ENCODE measurements at regions not wholly inside any gene's neighbourhood (a gene's known extent, or its start where the extent isn't known, plus 50 kb on each side); places are given as distances from the start of the nearest gene placed in this dataset.

- no peak for DNase-seq
Measured at GRCh38 chr2:8575834-8576423, 105.9 kb upstream of the ID2 start.

- no peak for DNase-seq
Measured at GRCh38 chr2:8576525-8577167, 105.2 kb upstream of the ID2 start.

GRCh38 chr2:8577573-8577972, 104.3 kb upstream of the ID2 start:
- peak; percentile 23 for DNase-seq

GRCh38 chr2:8578335-8579244, 103.3 kb upstream of the ID2 start:
- DNase-seq: no peak

DNA sequence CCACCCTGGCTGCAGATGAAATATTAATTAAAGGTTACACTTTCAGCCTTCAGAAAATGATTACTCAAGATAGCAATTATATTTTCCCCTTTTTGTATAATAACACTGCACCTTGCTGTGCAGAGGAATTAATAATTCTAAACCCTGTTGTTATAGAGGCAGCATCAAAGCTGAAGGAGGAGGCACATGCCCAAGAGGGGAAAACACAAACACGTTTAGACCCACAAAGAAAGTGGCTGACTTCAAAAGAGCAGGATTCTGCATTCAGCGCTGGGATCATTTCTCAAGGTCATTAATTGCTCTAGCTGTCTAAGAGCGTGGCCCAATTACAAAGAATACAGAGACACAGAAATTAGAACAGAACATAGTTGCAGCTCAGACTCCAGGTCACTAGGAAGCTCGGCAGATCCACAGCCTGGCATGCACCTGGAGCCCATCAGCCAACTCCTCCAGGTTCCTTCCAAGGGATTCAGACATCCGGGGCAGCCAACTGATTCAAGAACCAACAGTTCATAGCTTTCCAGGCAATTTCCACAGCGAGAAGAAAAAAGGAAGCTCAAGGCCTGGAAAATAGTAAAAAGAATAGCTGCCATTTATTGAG, 102.3 kb upstream of the ID2 start:
- DNase-seq: no peak

DNA sequence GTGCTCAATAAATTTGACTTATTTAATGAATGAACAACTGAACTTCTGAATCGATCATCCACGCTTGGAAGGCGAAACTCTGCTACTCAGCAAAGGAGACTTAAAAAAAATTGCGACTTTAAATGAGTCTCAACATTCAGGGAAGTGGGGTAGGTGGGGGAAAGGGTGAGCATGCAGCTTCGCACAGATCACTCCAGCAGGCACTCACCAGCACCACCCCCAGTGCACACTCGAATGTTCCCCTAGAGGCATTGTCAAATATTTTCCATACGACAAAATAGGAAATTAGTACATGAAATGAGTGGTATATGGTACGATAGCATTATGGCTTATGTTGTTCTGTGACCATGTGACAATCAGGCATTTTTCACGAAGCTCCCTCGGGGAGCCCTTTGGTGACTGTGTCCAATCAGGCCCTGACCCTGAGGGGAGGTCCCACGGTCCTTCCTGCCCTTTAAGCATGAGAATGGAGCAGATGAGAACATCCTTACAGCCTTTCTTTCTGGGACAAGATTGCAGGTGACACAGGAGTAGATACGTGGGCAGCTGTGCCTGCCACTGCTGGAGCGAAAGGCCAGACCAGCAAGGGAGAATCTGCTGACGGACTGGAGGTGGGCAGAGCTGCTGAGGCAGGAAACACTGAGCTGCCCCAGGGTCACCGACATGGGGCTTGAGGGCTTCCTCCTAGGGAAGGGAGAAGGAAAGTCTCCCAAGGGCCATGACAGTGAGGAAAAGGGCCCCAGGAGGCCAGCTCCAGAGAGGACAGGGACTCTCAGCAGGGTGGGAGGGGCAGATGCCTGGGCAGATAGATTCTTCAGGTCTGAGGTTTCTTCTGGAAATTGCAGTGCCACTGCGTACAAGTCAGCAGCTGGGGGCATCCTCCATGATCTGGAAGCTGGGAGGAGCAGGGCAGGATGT, 101.3 kb upstream of the ID2 start:
- DNase-seq: no peak

DNA sequence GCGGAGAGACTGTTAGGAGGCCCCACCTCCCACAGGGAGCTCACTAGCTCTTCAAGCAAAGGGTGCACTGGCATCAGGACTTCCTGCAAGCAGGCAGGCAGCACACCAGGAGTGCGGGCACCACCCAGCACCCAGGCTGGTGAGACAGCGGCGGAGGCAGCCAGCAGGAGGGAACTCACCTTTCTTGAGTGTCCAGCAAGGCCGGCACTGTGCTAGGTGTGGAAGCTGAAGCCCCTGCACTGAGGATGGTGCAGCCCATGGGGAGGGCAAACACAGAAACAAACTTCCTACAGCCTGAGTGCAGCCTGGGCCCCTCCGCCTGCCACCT, 100.7 kb upstream of the ID2 start:
- DNase-seq: peak; percentile 75

DNA sequence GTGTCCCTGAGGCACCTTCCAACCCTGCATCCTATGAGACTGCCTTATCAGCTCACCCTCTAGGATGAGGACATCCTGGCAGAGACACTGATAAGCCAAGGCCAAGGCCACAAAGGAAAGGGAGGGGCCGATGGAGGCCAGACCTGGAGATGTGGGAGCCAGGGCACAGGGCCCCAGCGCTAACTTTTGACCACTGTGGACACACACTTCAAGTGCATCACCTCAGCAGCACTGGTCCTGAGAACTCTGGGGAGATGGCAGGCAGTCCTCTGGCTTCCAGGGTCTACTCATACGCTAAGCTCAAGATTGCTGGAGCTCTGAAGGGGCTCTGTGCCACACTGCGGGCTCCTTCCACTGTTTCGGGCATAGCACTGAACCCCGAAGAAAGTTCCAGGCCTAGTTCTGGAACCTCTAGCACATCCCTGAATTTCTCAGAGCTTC, 100.2 kb upstream of the ID2 start:
- DNase-seq: no peak

DNA sequence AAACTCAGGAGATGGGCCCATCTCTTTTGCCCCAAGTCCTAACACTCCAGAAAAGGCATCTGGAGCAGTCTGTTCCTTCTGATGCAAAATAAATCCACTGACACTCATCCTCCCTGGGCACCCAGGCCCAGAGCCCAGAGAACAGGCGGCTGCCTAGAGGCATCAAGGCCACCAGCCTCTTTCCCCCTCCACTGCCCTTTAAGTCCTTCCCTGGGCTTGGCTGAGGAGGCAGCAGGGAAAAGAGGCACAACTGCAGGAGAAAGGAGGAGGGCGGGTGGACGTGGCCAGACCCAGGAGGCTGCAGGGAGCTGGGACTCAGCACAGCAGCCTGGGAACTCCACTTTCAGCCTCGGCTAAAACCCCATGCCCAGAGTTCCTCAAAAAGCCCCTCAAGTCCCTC, 99.7 kb upstream of the ID2 start:
- no peak for DNase-seq

- no peak for DNase-seq
Measured at GRCh38 chr2:8582651-8583399, 99.0 kb upstream of the ID2 start.

DNA sequence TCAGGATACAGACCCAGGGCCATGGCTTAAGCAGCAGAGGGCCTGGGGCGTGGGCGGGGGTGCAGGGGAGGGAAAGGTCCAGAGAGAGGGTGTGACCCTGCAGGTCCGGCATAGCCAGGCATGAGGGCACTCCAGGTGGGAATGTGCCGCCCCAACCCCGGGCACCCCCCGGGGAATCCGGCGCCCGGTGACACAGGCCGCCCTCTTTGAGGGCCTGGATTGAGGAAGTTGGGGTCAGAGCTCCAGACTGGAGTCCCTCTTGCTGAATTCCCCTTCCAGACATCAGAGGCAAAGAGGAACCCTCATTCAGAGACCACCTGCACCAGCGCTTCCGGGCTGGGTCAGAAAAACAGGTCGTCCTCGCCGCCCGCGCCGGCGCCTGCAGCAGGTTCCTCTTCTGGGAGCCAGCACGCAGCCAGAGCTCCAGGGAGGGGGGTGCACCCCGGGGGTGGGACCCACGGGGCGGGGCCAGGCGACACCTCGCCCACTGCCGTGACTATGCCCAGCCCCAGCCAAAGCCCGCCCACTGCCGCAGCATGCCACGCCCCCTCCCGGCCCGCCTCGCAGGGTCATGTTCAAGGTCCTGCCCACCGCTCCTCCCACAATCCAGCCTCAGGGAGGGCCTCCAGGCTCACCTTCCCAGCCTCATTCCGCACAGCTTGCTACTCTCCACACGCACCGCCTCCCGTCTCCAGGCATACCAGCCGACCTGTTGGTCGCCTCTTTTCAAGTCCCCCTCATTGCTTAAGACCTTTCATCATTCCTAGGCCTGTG, 98.3 kb upstream of the ID2 start:
- DNase-seq: no peak

- DNase-seq: no peak
Measured at GRCh38 chr2:8584174-8585066, 97.4 kb upstream of the ID2 start.

DNA sequence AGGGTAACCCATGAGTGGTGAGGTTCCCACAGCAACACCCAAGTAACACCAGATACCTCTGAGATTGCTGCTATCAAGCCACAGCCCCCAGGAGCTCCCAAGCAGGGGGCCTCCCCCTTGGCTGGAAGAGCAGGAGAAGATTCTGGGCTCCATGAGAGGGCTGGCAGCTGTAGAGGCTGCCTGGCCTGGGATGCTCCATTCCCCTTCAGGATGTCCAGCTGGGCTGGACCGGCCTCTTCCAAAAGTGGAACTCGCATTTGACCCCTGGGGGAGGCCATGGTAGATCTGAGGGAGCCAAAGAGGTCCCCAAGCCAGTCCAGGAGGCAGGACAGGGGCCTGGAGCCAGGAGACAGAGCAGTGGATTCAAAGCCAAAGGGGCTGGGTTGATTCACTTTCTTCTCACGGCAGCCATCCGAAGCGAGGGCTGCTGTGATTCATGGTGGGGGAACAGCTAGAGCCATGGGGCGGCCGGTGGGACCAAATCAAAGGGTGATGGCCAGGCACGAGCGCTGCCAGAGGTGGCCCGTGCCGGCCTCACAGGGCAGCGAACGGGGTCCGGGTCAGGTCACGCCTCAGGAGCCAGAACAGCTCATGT, 95.3 kb upstream of the ID2 start:
- no peak for DNase-seq

- no peak for DNase-seq
Measured at GRCh38 chr2:8587251-8587791, 94.5 kb upstream of the ID2 start.

DNA sequence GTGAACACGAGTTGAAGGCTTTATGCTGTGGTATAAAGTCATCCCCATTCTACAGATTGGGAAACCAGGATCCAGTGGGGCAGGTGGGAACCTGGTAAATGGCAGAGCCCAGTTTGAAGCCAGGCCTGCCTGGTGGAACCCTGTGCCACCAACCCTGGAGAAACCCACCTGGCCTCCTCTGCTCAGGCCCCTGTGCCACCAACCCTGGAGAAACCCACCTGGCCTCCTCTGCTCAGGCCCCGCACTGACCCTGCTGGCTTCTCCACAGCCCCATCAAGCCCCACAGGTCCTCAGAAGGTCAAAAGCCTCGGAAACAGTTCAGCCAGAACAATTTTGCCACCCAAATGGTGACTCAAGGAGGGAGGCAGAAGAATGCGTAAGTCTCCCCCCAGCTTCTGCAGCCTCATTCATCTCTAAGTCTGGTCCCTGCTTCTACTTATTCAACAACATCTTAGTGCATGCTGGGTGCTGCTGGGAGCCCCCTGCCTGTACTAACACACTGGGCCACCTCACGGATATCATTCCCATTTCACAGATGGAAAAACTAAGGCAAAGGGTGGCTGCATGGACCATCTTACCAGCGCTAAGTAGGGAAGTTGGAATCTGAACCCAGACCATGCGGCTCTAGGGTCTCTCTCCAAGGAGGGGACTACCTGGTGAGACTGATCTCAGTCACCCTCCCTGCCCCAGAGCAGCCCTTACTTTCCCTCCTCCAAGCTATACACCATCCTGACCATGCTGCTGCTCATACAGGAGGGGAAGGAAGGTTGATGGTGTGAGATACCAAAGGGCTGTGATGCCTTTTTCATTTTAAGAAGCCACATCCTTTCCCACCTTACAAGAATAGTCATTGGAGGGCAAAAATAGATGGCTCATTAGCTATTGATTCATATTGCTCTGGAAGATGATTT, 93.7 kb upstream of the ID2 start:
- DNase-seq: no peak

GRCh38 chr2:8588831-8589191, 93.0 kb upstream of the ID2 start:
- DNase-seq: no peak

- no peak for DNase-seq
Measured at GRCh38 chr2:8589721-8590120, 92.1 kb upstream of the ID2 start.

- peak; percentile 87 for DNase-seq
Measured at GRCh38 chr2:8590938-8591337, 90.9 kb upstream of the ID2 start.

Data from NCI-H510A treated with DMSO at 0.1 percent for 48 hours (cell line).